ENCODE measurements at regions not wholly inside any gene's neighbourhood (a gene's known extent, or its start where the extent isn't known, plus 50 kb on each side); places are given as distances from the start of the nearest gene placed in this dataset.

DNA sequence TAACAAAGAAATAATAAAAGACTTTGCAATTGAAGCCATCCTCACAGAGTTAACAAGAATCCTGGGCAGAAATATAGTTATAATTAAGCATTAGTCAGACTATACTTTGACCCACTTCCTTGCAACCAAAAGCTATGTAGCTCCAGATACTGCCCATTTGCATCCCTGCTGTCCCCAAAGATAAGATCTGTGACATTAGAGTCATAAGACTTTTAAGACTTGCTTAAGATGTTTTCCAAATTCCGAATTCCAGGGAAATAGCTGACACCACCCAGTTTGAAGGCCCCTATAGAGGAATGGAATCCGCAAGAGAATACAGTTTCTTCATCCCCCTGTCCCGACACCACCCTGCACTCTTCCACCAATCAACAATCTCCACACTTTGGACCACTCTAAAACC is 69.5 kb upstream of the TLK1 start:
- no peaks in the 10 kb centered on the region for H3K27me3 ChIP-seq (ENCODE audit: insufficient read depth, poor library complexity, severe bottlenecking)
- TF ChIP-seq, protein P1, sequence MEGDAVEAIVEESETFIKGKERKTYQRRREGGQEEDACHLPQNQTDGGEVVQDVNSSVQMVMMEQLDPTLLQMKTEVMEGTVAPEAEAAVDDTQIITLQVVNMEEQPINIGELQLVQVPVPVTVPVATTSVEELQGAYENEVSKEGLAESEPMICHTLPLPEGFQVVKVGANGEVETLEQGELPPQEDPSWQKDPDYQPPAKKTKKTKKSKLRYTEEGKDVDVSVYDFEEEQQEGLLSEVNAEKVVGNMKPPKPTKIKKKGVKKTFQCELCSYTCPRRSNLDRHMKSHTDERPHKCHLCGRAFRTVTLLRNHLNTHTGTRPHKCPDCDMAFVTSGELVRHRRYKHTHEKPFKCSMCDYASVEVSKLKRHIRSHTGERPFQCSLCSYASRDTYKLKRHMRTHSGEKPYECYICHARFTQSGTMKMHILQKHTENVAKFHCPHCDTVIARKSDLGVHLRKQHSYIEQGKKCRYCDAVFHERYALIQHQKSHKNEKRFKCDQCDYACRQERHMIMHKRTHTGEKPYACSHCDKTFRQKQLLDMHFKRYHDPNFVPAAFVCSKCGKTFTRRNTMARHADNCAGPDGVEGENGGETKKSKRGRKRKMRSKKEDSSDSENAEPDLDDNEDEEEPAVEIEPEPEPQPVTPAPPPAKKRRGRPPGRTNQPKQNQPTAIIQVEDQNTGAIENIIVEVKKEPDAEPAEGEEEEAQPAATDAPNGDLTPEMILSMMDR (IDR thresholded peaks at IDR 0.05; ENCODE audit: poor library complexity, severe bottlenecking): no peak
- no peak overlapping the region for H3K27ac ChIP-seq (ENCODE audit: poor library complexity, severe bottlenecking)
- peaks cover 14% of the 10 kb centered on the region for H3K4me1 ChIP-seq (ENCODE audit: insufficient read depth, poor library complexity, severe bottlenecking)
- no peak for DNase-seq (ENCODE audit: low spot score)
- H3K9me3 ChIP-seq (ENCODE audit: severe bottlenecking): no peaks in the 10 kb centered on the region
- no peaks in the 10 kb centered on the region for H3K36me3 ChIP-seq (ENCODE audit: low read depth)
- no peak overlapping the region for H3K4me3 ChIP-seq (ENCODE audit: severe bottlenecking)
- no peak for ATAC-seq (ENCODE audit: low read depth)

DNA sequence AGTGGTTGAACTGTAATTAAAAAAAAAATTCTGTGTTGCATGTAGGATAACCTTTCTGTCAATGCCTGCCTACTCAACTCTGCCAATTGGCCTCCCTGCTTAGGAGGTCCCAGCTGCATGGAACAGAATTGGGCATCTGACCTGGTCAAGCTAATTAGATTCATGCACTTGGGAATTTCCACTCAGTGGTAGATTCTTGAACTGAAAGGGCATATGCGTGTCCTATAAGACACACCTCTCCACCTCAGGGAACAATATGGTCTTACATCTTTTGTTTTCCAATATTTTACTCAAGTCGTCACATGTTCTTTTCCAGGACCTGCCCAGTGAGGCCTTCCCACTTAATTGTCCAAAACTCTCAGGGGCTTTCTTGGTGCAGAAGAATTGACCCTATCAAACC is 68.1 kb upstream of the TLK1 start:
- ATAC-seq (ENCODE audit: low read depth) (no peak), DNase-seq (ENCODE audit: low spot score) (no peak)
- Histone ChIP-seq H3K4me1 (ENCODE audit: insufficient read depth, poor library complexity, severe bottlenecking) (peaks cover 21% of the 10 kb centered on the region), H3K27ac (ENCODE audit: poor library complexity, severe bottlenecking) (no peak overlapping the region), H3K9me3 (ENCODE audit: severe bottlenecking) (no peaks in the 10 kb centered on the region), H3K4me3 (ENCODE audit: severe bottlenecking) (no peak overlapping the region), H3K27me3 (ENCODE audit: insufficient read depth, poor library complexity, severe bottlenecking) (no peaks in the 10 kb centered on the region), H3K36me3 (ENCODE audit: low read depth) (no peaks in the 10 kb centered on the region)
- TF ChIP-seq, protein P1 (IDR thresholded peaks at IDR 0.05; ENCODE audit: poor library complexity, severe bottlenecking): no peak

DNA sequence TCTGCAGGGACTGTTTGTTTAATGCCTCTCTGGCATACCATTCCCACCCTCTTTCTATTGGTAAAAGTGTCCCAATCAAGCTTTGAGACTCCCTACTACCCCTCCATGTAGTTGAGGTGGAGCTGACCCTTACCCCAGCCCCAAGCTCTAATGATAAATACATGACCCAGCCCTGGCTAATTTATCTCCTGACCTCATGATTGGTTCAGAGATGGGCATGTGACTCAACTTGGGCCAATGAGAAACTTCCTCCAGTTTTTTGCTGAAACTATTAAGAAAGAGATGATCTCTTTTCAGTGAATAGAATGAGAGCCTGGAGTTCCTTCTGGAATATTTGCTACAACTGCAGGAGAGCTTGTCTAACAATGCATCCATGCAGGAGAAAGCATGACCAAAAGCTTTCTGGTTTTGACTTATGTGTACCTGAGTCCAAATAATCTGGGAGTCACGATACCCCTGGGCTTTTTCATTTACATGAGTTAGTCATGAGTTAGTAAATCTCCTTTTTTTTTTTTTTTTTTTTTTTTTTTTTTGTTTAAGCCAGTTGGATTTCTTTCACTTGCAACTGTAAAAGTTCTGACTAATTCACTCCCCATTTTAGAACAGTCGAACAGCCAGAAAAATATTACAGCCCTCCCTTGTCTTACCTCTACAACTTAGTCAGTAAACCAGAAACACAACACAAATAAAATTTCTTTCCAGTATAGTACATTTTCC is 66.5 kb upstream of the TLK1 start:
- peak overlapping the region; percentile 21 for H3K27ac ChIP-seq (ENCODE audit: poor library complexity, severe bottlenecking)
- TF ChIP-seq, protein P1 (IDR thresholded peaks at IDR 0.05; ENCODE audit: poor library complexity, severe bottlenecking): no peak
- no peaks in the 10 kb centered on the region for H3K9me3 ChIP-seq (ENCODE audit: severe bottlenecking)
- peaks cover 21% of the 10 kb centered on the region for H3K4me1 ChIP-seq (ENCODE audit: insufficient read depth, poor library complexity, severe bottlenecking)
- ATAC-seq (ENCODE audit: low read depth) (0 out of 3 replicates have a peak, but pooled peaks have one; percentile 10), DNase-seq (ENCODE audit: low spot score) (no peak)
- H3K4me3 ChIP-seq (ENCODE audit: severe bottlenecking): no peak overlapping the region
- no peaks in the 10 kb centered on the region for H3K36me3 ChIP-seq (ENCODE audit: low read depth)
- no peaks in the 10 kb centered on the region for H3K27me3 ChIP-seq (ENCODE audit: insufficient read depth, poor library complexity, severe bottlenecking)

DNA sequence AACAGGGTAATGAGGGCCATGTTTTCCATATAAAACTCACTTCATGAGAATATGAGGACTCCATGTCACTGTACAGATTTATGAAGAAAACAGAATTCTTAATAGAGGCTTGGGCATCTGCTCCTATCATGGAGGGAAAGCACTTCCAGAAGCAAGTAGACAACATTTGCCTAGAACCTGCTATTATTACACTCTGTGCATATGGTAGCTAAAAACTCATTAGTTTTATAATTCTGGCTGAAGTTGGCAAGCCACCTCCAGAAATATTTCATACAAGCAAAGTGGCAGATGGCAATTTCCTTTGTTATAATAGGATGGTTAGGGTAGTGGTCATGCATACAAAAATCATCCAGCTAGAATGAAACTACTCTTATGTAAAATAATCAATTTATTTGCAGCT is 65.8 kb upstream of the TLK1 start:
- Histone ChIP-seq H3K27ac (ENCODE audit: poor library complexity, severe bottlenecking) (no peak overlapping the region), H3K9me3 (ENCODE audit: severe bottlenecking) (no peaks in the 10 kb centered on the region), H3K27me3 (ENCODE audit: insufficient read depth, poor library complexity, severe bottlenecking) (no peaks in the 10 kb centered on the region), H3K4me3 (ENCODE audit: severe bottlenecking) (no peak overlapping the region), H3K4me1 (ENCODE audit: insufficient read depth, poor library complexity, severe bottlenecking) (peaks cover 21% of the 10 kb centered on the region), H3K36me3 (ENCODE audit: low read depth) (no peaks in the 10 kb centered on the region)
- TF ChIP-seq, protein P1 (IDR thresholded peaks at IDR 0.05; ENCODE audit: poor library complexity, severe bottlenecking): no peak
- no peak for ATAC-seq (ENCODE audit: low read depth)
- no peak for DNase-seq (ENCODE audit: low spot score)

DNA sequence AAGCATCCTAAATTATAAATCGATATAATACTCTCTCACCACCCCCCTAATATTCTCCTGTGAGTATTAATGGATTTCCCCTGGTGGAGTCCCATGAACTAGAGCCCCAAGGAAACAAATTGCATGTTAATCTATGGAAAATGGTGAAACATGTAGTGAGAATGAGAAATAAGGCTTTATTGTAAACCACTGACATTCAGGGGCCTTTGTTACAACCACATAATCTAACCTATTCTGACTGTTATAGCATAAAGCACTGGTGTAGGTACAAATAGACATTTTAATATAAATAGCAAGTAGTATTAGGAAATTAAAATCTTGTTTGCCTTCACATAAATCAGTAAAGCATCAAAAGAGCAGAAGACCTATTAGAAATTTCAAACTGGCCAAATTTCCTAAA is 65.3 kb upstream of the TLK1 start:
- H3K27ac ChIP-seq (ENCODE audit: poor library complexity, severe bottlenecking): peak overlapping the region; percentile 39
- TF ChIP-seq, protein P1 (IDR thresholded peaks at IDR 0.05; ENCODE audit: poor library complexity, severe bottlenecking): no peak

More for the DNA sequence above, 65.3 kb upstream of the TLK1 start:
- Histone ChIP-seq H3K9me3 (ENCODE audit: severe bottlenecking) (no peaks in the 10 kb centered on the region), H3K36me3 (ENCODE audit: low read depth) (no peaks in the 10 kb centered on the region), H3K4me3 (ENCODE audit: severe bottlenecking) (no peak overlapping the region), H3K4me1 (ENCODE audit: insufficient read depth, poor library complexity, severe bottlenecking) (peaks cover 21% of the 10 kb centered on the region), H3K27me3 (ENCODE audit: insufficient read depth, poor library complexity, severe bottlenecking) (no peaks in the 10 kb centered on the region)
- ATAC-seq (ENCODE audit: low read depth) (no peak), DNase-seq (ENCODE audit: low spot score) (no peak)

All from RWPE2 (cell line).